Myocyte (in vitro differentiated cells): ENCODE measurements at regions not wholly inside any gene's neighbourhood (a gene's known extent, or its start where the extent isn't known, plus 50 kb on each side); places are given as distances from the start of the nearest gene placed in this dataset.
"Not testable (repeated sequence)": the region's sequence is repeated elsewhere in the genome, so short reads cannot be mapped to it uniquely, and the experiment has no call there.

Source experiments
- DNase-seq: peaks from one replicate; pipeline ENCODE4 v3.0.0-alpha.2; 2012; ENCODE audit warnings: low read depth

DNA sequence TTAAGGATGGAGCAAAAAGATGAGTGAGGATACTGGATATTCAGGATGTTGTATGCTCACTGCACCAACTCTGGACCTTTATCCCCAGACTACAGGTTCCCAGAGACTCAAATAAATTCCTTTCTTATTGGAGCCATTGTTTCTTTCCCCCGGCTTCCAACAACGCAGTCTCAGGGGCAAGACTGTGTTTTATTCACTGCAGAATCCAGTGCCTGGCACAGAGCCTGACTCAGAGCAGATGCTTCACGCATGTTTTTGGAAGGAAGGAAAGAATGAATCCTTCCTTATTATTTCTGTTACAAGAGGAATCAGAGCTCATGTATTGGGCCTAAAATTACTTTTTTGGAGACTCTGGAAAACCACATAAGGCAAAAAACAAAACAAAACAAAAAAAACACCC, 96.0 kb upstream of the VGLL4 start:
- DNase-seq, result no peak

DNA sequence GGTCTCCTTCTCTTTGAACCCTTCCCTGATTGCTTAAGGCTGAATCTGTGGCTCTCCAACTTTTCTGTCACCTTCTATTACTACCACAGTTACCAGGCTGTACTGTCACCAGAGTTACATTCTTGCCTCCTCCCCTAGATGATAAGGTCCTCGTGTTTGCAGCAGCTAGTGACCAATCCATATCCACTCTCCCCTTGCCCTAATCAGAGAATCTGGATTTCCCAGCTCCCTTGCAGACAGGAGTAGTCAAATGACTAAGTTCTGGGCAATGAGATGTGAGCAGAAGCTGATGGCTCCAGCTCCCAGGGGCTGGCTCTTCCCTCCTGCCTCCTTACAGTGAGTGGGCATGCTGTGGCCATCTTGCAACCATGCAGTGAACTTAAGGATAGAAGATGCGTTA, 95.4 kb upstream of the VGLL4 start:
- no peak for DNase-seq

DNA sequence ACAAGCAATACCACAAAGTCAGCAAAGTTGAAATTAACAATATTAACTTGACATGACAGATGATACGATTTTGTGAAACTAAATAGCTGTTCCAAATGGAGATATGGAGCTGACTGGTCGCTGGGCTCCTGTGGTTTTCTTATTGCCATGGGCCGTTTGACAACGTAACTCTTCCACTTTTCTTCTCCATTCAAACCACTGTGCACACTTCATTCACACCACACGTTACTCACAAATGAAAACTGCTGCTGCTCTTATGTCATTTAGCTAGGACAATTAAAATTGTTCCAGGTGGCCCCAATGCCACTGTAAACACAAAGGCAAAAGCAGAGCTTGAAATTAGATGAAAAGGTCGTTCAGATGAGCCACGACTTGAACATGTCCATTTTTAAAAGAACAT, 94.0 kb upstream of the VGLL4 start:
- DNase-seq, result no peak

DNA sequence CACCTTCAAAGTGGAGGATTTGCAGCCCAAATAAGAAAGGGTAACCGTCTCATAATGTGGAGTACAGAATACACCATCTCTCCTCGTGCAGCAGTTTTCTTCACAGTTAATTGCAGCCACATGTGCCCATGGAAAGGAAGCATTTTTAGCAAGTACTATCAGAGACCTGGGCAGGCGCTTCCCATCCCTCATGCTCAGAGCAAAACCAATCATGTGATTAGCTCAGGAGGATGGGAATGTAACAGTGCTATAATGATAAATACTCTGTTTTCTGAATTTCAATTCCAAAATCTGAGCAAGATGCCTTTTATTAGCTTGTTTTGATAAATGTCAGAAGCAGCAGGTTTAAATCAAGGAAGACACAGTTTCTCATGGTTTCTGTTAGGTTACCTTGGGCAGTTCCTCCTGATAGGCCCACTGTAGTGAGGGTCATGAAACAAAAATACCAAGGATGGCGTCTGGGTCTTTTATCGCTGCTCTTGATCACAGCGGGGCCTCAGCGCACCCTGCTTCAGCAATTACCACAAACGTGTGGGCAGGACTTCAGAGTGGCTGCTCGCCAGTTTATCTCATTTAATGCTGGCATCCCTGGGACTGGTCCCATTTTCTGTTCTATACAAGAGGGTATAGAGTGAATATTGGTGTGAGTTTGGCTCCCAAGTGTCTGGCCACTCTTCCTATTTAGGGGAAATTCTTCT, 92.6 kb upstream of the VGLL4 start:
- no peak for DNase-seq

DNA sequence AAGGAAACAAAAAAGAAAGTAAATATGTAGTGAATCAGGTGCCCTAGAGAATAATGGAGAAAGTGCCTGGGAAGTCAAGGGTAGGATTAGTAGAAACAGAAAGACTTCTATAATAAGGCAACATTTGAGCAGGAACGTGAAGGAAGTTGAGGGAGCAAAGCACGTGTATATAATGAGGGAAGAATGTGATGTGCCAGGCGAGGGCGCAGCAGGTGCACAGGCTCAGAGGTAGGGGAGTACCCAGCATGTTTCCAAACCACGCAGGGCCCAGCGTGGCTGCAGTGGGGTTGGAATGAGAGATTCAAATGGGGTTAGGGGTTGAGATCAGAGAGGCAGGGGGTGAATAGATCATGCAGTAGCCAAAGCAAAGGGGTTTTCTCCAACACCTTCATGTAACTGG, 91.9 kb upstream of the VGLL4 start:
- no peak for DNase-seq

DNA sequence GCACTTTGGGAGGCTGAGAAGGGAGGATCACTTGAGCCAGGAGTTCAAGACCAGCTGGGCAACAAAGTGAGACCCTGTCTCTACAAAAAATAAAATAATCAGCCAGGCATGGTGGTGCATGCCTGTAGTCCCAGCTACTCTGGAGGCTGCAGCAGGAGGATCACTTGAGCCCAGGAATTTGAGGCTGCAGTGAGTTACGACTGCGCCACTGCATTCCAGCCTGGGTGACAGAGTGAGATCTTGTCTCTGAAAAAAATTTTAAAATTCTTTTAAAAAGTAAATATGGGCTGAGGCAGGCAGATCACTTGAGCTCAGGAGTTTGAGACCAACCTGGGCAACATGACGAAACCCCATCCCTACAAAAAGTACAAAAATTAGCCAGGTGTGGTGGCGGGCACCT, 91.4 kb upstream of the VGLL4 start:
- DNase-seq, result not testable (repeated sequence)

DNA sequence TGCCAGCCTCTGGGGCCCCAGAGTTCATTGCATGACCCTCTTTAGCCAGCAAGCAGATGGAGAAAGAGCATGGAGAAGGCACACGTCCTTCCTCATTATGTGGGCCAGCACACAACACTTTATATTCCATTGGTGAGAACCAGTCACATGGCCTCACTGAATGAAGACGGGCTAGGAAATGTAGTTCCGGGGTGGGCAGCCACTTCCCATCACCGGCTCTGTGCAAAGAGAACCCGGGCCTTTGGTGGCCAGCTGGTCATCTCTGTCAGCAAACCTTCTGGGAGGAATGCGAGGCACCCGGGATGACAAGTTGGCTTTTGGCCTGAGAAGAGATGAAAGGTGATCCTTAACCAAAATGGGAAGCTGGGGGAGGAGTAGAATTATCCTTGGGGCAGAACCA, 90.2 kb upstream of the VGLL4 start:
- DNase-seq, result peak; percentile 14

DNA sequence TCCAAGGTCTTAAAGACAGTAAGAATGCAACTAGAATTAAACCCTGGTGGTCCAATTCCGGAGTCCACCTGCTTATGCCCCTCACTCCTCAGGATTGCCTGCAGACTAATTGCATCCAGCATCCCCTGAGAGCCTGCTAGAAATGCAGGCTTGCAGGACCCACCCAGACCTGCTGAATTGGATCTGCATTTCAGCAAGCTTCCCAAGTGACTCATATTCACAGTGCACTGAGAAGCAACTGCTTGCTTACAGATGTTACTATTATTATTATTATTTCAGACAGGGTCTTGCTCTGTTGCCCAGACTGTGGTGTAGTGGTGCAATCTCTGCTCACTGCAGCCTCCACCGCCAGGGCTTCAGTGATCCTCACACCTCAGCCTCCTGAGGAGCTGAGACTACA, 83.5 kb upstream of the VGLL4 start:
- no peak for DNase-seq

DNA sequence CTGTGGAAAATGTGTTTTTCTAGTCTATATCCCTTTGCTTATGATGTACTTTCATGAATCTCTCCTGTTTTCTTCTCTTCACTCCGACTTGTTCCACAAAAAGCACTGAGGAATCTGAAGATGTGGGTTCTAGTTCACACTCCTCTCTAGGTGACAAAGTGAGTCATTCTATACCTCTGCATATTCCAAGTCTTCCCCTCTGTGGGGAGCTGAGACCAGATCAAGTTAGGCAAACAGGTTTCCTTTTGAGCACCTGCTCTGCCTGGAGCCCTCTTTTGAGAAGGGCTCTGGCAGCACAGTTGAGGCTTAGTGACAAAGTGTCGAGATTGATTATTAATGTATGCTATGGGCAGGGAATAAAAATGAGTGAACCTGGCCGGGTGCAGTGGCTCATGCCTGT, 82.4 kb upstream of the VGLL4 start:
- DNase-seq, result no peak

DNA sequence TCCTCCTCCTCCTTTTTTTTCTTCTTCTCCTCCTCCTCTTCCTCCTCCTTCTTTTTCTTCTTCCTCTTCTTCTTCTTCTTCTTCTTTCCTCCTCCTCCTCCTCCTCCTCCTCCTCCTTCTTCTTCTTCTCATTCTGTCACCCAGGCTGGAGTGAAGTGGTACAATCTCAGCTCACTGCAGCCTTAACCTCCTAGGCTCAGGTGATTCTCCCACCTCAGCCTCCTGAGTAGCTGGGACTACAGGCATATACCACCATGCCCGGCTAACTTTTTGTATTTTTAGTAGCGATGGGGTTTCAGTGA, 81.6 kb upstream of the VGLL4 start:
- not testable (repeated sequence) for DNase-seq

DNA sequence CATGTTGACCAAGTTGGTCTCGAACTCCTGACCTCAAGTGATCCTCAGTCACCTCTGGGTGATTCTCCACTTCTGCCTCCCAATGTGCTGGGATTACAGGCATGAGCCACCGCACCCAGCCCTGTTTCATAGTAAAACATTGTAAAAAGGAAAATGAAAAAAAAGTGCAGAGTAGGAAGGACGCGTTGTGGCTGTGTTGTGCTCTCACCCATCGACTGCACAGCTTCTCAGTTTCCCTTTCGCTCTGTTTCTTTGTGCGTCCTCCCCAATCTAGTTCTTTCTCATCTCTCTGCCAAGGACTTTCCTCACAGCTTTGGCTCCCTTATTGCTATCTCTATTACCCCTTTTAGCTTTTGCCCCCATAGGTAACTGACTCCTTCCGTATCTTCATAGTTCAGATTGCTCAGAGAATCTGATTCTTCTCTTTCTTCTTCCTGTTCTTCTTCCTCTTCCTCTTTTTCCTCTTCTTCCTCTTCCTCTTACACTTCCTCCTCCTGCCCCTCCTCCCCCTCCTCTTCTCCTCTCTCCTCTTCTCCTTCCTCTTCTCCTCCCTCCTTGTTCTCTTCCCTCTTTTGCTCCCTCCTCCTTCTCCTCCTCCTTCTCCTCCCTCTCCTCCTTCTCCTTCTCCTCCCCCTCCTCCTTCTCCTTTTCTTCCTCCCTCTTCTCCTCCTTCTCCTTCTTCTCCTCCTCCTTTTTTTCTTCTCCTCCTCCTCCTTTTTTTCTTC, 81.1 kb upstream of the VGLL4 start:
- DNase-seq, result no peak

DNA sequence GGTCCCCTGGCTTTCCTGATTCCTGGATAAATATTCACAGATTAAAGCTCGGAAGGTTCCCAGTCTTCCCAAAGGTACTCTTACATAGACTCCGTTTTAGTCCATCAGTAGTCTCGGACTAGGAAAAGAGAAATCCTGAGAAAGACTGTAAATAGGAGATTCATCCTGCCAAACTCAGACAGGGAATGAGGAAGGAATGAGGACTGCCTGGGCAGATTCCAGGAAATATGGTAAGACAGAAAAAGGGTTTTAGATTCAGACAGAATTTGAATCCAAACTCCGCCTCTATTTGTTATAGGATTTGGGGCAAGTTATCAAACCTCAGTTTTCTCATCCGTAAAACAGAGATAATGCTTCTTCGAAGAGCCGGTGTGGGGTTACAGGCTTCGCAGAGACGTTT, 77.8 kb upstream of the VGLL4 start:
- DNase-seq, result no peak

DNA sequence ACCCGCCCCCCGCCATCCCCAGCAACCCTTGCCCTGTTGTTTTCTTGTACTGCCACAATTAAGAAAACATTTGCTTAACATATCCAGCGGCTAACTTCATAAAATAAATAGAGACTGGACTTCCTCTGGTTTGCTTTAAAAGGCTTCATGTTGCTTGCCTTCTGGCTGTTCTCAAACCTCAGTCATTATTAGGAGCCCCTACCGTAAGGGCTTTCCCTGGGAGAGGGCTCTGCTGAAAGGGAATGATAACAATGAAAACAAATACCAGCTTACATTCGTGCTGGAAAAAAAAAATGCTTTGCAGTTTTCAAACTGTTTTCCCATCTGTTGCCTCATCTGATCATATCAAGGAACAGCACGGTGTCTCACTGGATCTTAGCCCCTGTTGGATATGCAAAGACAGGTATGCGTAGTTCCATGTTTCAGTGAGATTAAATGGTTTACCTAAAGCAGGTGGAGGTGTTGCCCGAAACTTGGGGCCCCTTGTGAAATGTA, 77.2 kb upstream of the VGLL4 start:
- DNase-seq, result no peak

DNA sequence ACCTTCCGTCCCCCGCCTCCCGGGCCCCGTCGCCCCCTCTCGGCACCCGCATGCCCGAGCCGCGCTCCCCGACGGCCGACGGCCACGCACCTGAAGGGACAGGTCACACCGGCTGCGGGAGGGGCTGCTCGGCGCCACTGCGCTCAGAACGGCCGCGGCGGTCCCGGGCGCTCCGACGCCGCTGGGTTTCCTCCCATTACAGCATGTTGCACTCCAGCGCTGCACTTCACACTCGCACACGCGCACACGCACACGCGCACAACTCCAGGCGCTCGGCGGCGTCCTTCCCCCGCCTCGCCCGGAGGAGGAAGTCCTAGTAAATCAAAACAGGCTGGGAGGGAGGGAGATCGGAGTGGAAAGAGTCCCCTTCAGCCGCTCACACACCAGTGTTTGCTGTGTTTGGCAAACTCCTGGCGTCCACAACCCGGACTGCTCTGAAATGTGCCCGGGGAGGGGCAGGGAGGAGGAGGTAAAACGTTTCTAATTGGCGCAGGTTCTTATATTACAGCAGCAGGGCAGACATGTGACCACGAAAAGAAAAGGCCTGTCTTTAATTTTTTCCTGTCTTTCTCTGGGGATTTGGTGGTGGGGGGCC, 76.7 kb upstream of the VGLL4 start:
- peak; percentile 50 for DNase-seq

DNA sequence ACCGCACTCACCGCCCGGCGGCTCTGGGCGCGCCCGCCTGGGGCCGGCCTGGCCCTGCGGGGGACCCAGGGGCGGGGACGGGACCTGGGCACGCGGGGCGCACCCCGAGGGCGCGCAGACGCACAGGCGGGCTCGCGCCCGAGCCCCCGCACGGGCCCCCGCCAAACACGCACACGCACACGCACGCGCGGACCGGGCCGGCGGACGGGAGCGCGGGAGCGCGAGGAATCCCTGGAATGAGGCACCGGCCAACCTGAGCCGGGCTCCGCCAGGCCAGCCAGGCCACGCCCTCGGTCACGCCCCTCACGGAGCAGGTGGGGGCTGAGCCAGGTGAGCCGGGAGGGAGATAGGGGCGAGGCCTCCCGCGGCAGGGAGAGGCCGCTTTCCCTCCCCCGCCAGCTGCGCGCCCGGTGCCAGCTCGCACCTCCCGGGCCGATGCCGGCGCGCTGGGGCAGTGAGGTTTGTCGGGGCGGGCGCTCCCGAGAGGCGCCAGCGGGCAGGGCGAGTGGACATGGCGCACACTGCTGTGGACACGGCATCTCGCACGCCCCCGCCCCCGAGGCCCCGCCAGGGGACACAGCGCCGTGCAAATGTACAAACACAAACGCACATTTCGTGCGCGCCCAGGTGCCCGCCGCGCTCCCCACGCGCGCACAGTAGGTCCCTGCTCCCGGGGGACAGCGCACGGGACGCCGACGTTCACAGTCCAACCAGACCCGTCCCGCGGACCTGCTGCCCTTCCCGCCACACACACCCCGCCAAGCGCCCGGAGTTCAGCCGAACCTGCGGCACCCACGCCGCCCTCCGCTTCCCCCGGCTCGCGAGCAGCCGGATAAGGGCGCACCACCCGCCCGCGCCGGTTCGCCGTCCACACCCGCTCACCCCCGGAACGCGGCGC, 75.9 kb upstream of the VGLL4 start:
- DNase-seq, result peak; percentile 70

DNA sequence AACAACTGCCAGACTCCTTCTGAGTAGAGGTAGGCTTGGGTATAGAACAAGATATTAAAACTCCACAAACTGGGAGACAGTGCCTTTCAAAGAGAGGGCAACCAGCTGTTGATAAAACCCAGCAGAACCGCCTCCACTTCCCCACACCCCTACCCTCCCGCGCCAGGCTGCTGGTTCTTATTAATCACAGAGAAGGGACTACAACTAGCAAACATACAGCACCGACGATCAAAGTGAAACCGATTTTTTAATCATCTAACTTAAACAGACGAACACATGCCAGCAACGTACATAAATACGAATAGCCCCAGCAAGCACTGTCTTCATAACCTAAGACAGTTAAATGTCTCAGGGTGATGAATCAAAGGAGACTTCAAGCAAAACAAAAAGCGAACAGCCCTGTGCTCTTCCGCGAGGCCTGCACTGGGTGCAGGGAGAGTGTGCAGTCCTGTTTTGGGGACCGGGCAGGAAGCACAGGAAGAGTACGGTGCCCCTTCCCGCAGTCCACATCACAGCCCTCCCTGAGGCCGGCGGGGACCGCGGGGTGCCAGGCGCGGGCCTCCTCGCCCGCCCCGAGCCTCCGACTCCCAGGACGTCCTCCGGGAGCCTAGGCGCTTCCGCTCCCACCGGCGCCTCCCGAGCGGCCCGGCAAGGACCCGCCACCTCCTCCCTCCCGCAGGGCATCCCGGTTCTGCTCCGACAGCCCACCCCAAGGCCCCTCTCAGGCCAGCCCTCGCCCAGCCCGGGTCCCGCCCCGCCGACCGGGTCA, 75.1 kb upstream of the VGLL4 start:
- DNase-seq, result peak; percentile 66

DNA sequence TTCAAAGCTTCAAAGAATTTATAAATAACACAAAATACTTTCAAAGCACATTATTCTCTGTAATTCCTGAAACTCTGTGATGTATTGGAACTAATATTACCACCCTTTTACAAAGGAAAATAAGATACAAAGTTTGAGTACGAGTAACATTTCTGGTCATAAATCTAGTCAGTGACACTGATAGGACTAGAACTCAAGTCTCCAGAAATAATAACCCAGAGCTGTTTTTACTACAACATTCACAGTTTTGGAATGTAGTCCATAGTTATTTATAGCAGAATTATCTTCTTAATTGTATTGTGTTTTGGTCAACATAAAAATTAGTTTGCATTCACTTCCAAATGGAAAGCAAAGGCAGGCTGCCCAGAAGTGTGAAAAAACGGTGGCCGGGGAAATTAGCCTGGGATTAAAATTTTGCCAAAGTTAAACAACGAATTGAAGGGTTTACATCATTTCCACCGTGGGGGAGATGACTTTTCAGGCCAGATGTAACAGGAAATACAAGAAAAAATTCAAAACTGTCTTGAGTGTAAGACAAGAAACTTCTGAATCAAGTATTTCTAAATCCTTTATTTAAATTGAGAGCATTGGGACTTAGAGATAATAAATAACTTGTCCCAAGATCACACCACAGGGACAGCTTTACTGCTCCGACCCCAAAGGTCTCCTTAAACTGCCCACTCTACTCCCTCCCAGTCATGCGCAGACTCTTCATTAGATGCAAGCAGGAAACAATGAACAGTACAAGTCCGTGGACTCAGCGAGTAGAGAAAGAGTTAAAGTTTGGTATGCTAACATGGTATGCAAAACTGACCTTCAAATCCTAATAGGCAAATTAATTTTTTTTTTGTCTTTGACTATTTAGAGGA, 74.3 kb upstream of the VGLL4 start:
- DNase-seq, result peak; percentile 24

DNA sequence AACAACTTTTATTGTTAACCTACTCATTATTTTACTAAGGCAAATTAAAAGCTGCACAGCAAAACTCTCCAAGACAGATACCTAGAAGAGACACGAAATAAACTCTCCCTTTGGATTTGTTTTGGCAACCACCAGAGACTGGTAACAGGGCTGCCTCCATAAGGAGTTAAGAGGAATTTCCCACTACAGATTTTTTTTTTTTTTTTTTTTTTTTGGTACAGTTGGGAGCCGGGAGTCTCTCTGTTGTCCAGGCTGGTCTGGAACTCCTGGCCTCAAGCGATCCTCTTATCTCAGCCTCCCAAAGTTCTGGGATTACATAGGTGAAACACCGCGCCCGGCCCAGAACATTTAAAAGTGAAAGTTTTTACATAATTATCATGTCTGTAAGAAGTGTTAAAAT, 73.6 kb upstream of the VGLL4 start:
- DNase-seq, result no peak

DNA sequence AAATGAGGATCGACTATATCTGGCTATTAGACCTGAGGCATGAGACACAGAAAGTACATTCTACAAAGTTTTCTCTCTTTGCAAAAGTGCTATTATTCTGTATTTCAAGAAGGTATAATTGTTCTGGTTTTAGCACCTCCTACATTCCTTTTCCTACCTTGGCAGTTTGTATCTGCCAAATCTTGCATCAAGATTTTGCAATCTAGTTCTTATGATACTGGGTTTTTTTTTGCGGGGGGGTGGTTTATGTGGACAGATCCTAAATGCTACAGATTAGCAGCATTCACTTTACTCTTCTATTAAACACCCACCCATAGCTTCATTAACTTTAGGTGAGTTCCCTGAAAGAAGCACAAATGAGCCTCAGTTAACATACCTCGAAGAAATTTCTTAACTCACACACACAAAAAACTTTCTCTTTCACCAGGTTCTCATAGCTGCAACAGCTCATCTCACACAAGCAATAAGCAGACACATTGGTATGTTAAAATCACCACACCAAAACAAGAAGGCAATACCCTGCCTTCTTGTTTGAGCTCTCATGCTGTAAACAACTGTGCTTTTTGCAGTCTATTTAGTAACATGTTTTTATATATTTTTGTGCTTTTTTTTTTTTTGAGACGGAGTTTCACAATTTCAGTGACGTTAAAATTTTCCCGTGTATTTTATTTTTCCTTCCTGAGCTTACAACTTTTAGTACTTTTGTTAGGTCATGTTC, 73.0 kb upstream of the VGLL4 start:
- no peak for DNase-seq
